NCI-H1105 treated with DMSO at 0.1 percent for 48 hours (cell line): ENCODE measurements at regions not wholly inside any gene's neighbourhood (a gene's known extent, or its start where the extent isn't known, plus 50 kb on each side); places are given as distances from the start of the nearest gene placed in this dataset.

Source experiments
- DNase-seq: peaks from one replicate; lab custom pipeline; 2025; lab: John Stamatoyannopoulos, UW

- DNase-seq, result no peak
Measured at GRCh38 chr4:181949704-181950312, 293.4 kb upstream of the TENM3 start.

- DNase-seq, result no peak
Measured at GRCh38 chr4:181950372-181951127, 292.7 kb upstream of the TENM3 start.

- DNase-seq, result no peak
Measured at GRCh38 chr4:181951265-181951664, 291.9 kb upstream of the TENM3 start.

GRCh38 chr4:181952478-181952877, 290.7 kb upstream of the TENM3 start:
- no peak for DNase-seq

- no peak for DNase-seq
Measured at GRCh38 chr4:181956512-181956911, 286.7 kb upstream of the TENM3 start.

- no peak for DNase-seq
Measured at GRCh38 chr4:181957088-181957487, 286.1 kb upstream of the TENM3 start.

- no peak for DNase-seq
Measured at GRCh38 chr4:181958446-181958845, 284.8 kb upstream of the TENM3 start.

- no peak for DNase-seq
Measured at GRCh38 chr4:181959121-181959520, 284.1 kb upstream of the TENM3 start.

GRCh38 chr4:181960384-181960783, 282.8 kb upstream of the TENM3 start:
- no peak for DNase-seq

- no peak for DNase-seq
Measured at GRCh38 chr4:181962321-181962720, 280.9 kb upstream of the TENM3 start.

GRCh38 chr4:181964731-181965130, 278.5 kb upstream of the TENM3 start:
- DNase-seq, result no peak

- DNase-seq, result no peak
Measured at GRCh38 chr4:181966104-181966551, 277.1 kb upstream of the TENM3 start.

GRCh38 chr4:181967401-181967800, 275.8 kb upstream of the TENM3 start:
- no peak for DNase-seq

- no peak for DNase-seq
Measured at GRCh38 chr4:181968371-181968770, 274.8 kb upstream of the TENM3 start.

- no peak for DNase-seq
Measured at GRCh38 chr4:181969151-181969550, 274.1 kb upstream of the TENM3 start.

- DNase-seq, result no peak
Measured at GRCh38 chr4:181970366-181970765, 272.8 kb upstream of the TENM3 start.

GRCh38 chr4:181971411-181971810, 271.8 kb upstream of the TENM3 start:
- no peak for DNase-seq

- DNase-seq, result no peak
Measured at GRCh38 chr4:181971973-181972372, 271.2 kb upstream of the TENM3 start.

GRCh38 chr4:181976764-181977163, 266.4 kb upstream of the TENM3 start:
- DNase-seq, result no peak

- DNase-seq, result peak; percentile 86
Measured at GRCh38 chr4:181982437-181982836, 260.8 kb upstream of the TENM3 start.

GRCh38 chr4:181982856-181983255, 260.3 kb upstream of the TENM3 start:
- peak; percentile 51 for DNase-seq

GRCh38 chr4:181987392-181987791, 255.8 kb upstream of the TENM3 start:
- no peak for DNase-seq

- no peak for DNase-seq
Measured at GRCh38 chr4:181989071-181989470, 254.1 kb upstream of the TENM3 start.
